H9 (cell line): ENCODE measurements at regions not wholly inside any gene's neighbourhood (a gene's known extent, or its start where the extent isn't known, plus 50 kb on each side); places are given as distances from the start of the nearest gene placed in this dataset.
A peak's percentile ranks its signal among the peaks of the same experiment; 100 is the strongest.

ENCODE experiments used
- DNase-seq: peaks from one replicate; pipeline ENCODE4 v3.0.0-alpha.2; 2017
- H2AFZ ChIP-seq: one replicate; pipeline ENCODE4 v1.6.1; 2013; ENCODE audit warnings: mild to moderate bottlenecking, low read length, control low read depth, moderate library complexity
- H2AK5ac ChIP-seq: 2 replicates; pipeline ENCODE4 v1.6.1; 2013; ENCODE audit warnings: low read length, control low read depth, mixed read lengths; ENCODE audit not compliant: insufficient read length
- H2BK120ac ChIP-seq: one replicate; pipeline ENCODE4 v1.6.1; 2013; ENCODE audit warnings: low read depth, mild to moderate bottlenecking, low read length, control low read depth, inconsistent platforms; ENCODE audit not compliant: poor library complexity, severe bottlenecking
- H2BK12ac ChIP-seq: 2 replicates; pipeline ENCODE4 v1.6.1; 2013; ENCODE audit warnings: low read length, control low read depth, mixed read lengths, low read depth; ENCODE audit not compliant: insufficient read length
- H2BK15ac ChIP-seq: 2 replicates; pipeline ENCODE4 v1.6.1; 2013; ENCODE audit warnings: low read depth, low read length, control low read depth
- H2BK20ac ChIP-seq: one replicate; pipeline ENCODE4 v1.6.1; 2013; ENCODE audit warnings: low read depth, mild to moderate bottlenecking, low read length, control low read depth, inconsistent platforms; ENCODE audit not compliant: poor library complexity, severe bottlenecking
- H2BK5ac ChIP-seq: 2 replicates; pipeline ENCODE4 v1.6.1; 2013; ENCODE audit warnings: low read length, control low read depth, mixed read lengths; ENCODE audit not compliant: insufficient read length
- H3K14ac ChIP-seq: 2 replicates; pipeline ENCODE4 v1.6.1; 2013; ENCODE audit warnings: low read length, control low read depth; ENCODE audit not compliant: insufficient read depth
- H3K18ac ChIP-seq: 2 replicates; pipeline ENCODE4 v1.6.1; 2013; ENCODE audit warnings: low read depth, mild to moderate bottlenecking, mixed read lengths, low read length, control low read depth; ENCODE audit not compliant: insufficient read length
- H3K23ac ChIP-seq: 2 replicates; pipeline ENCODE4 v1.6.1; 2013; ENCODE audit warnings: low read length, control low read depth, mixed read lengths, low read depth; ENCODE audit not compliant: insufficient read length
- H3K23me2 ChIP-seq: 2 replicates; pipeline ENCODE4 v1.6.1; 2013; ENCODE audit warnings: low read depth, mild to moderate bottlenecking, mixed read lengths, low read length, control low read depth; ENCODE audit not compliant: insufficient read length, poor library complexity, severe bottlenecking
- H3K27ac ChIP-seq: 2 replicates; pipeline ENCODE4 v1.5.1; 2013; ENCODE audit warnings: low read length, control low read depth, mixed read lengths, low read depth; ENCODE audit not compliant: insufficient read length
- H3K27me3 ChIP-seq: 2 replicates; pipeline ENCODE4 v1.6.1; 2013; ENCODE audit warnings: low read length, control low read depth, inconsistent platforms; ENCODE audit not compliant: insufficient read depth
- H3K4ac ChIP-seq: 2 replicates; pipeline ENCODE4 v1.6.1; 2013; ENCODE audit warnings: low read depth, mild to moderate bottlenecking, control low read depth, inconsistent platforms, low read length, moderate library complexity
- H3K4me1 ChIP-seq: 2 replicates; pipeline ENCODE4 v1.6.1; 2013; ENCODE audit warnings: low read length, control low read depth, inconsistent platforms; ENCODE audit not compliant: insufficient read depth
- H3K4me2 ChIP-seq: 2 replicates; pipeline ENCODE4 v1.6.1; 2013; ENCODE audit warnings: low read length, control low read depth, mixed read lengths; ENCODE audit not compliant: insufficient read length, insufficient read depth
- H3K56ac ChIP-seq: 2 replicates; pipeline ENCODE4 v1.6.1; 2013; ENCODE audit warnings: low read depth, mild to moderate bottlenecking, mixed read lengths, low read length, control low read depth; ENCODE audit not compliant: insufficient read length
- H3K79me1 ChIP-seq: 2 replicates; pipeline ENCODE4 v1.6.1; 2013; ENCODE audit warnings: low read depth, mild to moderate bottlenecking, moderate library complexity, low read length, control low read depth, inconsistent platforms; ENCODE audit not compliant: insufficient read depth, poor library complexity, severe bottlenecking
- H3K79me2 ChIP-seq: 2 replicates; pipeline ENCODE4 v1.6.1; 2013; ENCODE audit warnings: low read length, control low read depth, inconsistent platforms; ENCODE audit not compliant: insufficient read depth
- H3K9ac ChIP-seq: 2 replicates; pipeline ENCODE4 v1.6.1; 2013; ENCODE audit warnings: low read length, control low read depth, mixed read lengths; ENCODE audit not compliant: insufficient read length; ENCODE audit errors: extremely low read depth
- H3K9me3 ChIP-seq: one replicate; pipeline ENCODE4 v1.6.1; 2013; ENCODE audit warnings: low read depth, low read length, inconsistent platforms; ENCODE audit not compliant: control insufficient read depth
- H3T11ph ChIP-seq: one replicate; pipeline ENCODE4 v1.6.1; 2013; ENCODE audit warnings: mild to moderate bottlenecking, low read length, control low read depth, inconsistent platforms
- H4K20me1 ChIP-seq: one replicate; pipeline ENCODE4 v1.6.1; 2013; ENCODE audit not compliant: control insufficient read depth, insufficient read length, insufficient read depth
- H4K5ac ChIP-seq: 2 replicates; pipeline ENCODE4 v1.6.1; 2013; ENCODE audit warnings: low read depth, mild to moderate bottlenecking, mixed read lengths, low read length, control low read depth; ENCODE audit not compliant: insufficient read length
- H4K8ac ChIP-seq: replicated peaks from 2 replicates; pipeline ENCODE4 v1.6.1; 2013; ENCODE audit warnings: low read length, control low read depth, mixed read lengths, low read depth; ENCODE audit not compliant: insufficient read length
- H4K91ac ChIP-seq: 2 replicates; pipeline ENCODE4 v1.6.1; 2013; ENCODE audit warnings: low read depth, mild to moderate bottlenecking, moderate library complexity, mixed read lengths, low read length, control low read depth; ENCODE audit not compliant: insufficient read length
- H3K27ac Mint-ChIP-seq, 3 experiments: 2 replicates in 2 of 3; 3 replicates in 1 of 3; pipeline ENCODE4 v1.8.0; 2020 to 2021; ENCODE audit warnings: mixed read lengths in 3 of 3, mild to moderate bottlenecking in 1 of 3, moderate library complexity in 1 of 3
- H3K27me3 Mint-ChIP-seq: 2 replicates; pipeline ENCODE4 v1.8.0; 2021; ENCODE audit warnings: low read depth, mild to moderate bottlenecking, moderate library complexity, mixed read lengths
- H3K36me3 Mint-ChIP-seq, 3 experiments: 2 replicates in 2 of 3; 3 replicates in 1 of 3; pipeline ENCODE4 v1.8.0; 2020 to 2021; ENCODE audit warnings: low read depth in 3 of 3, mixed read lengths in 3 of 3; ENCODE audit not compliant: insufficient read depth in 1 of 3
- H3K4me1 Mint-ChIP-seq, 2 experiments: 2 replicates each; pipeline ENCODE4 v1.8.0; 2020; ENCODE audit warnings: mixed read lengths in 2 of 2
- H3K4me3 Mint-ChIP-seq, 2 experiments: 2 replicates in 1 of 2; 3 replicates in 1 of 2; pipeline ENCODE4 v1.8.0; 2020 to 2021; ENCODE audit warnings: mild to moderate bottlenecking in 2 of 2, mixed read lengths in 2 of 2, moderate library complexity in 1 of 2
- H3K9me3 Mint-ChIP-seq, 2 experiments: 2 replicates in 1 of 2; 3 replicates in 1 of 2; pipeline ENCODE4 v1.8.0; 2020; ENCODE audit warnings: mild to moderate bottlenecking in 2 of 2, mixed read lengths in 2 of 2, moderate library complexity in 1 of 2
- CTCF ChIP-seq: fragments of 200-600 bp; sonication (generic); conservative IDR thresholded peaks from 3 replicates; pipeline ENCODE4 v1.8.0; 2021; ENCODE audit warnings: antibody characterized with exemption, mild to moderate bottlenecking
- WGBS: extraction: QIAGEN DNeasy Blood & Tissue Kit; methylation state at CpG from one replicate; pipeline ENCODE4 v1.1.7; 2013; ENCODE audit warnings: missing lambda C conversion rate, low lambda C conversion rate, mixed read lengths; ENCODE audit not compliant: insufficient read length; ENCODE audit errors: extremely low coverage; 5-methylcytosine and 5-hydroxymethylcytosine counted together

GRCh38 chr13:72643311-72643989 lies 84.0 kb downstream of the MZT1 start:
- H2BK12ac ChIP-seq, result no peak overlapping the region
- no peaks in the 10 kb centered on the region for H3K79me1 ChIP-seq
- H3K14ac ChIP-seq, result no peak overlapping the region
- H3K4me3 Mint-ChIP-seq, result no peak overlapping the region
- no peak overlapping the region for H2BK120ac ChIP-seq
- H3K9me3 Mint-ChIP-seq, result no peaks in the 10 kb centered on the region
- H3T11ph ChIP-seq, result no peak overlapping the region
- H3K4me1 Mint-ChIP-seq, result peaks cover 13% of the 10 kb centered on the region in 2 experiments
- no peaks in the 10 kb centered on the region for H3K9me3 ChIP-seq
- H3K18ac ChIP-seq, result no peak overlapping the region
- H4K8ac ChIP-seq, result no peak overlapping the region
- DNase-seq, result no peak
- H3K4me1 ChIP-seq, result peaks cover 5% of the 10 kb centered on the region; the same call in 1 of the 2 replicates
- H3K27me3 ChIP-seq, result no peaks in the 10 kb centered on the region
- H2AK5ac ChIP-seq, result no peak overlapping the region
- no CpG with 5 or more reads among the region's 3 CpGs for WGBS
- no peak overlapping the region for H3K56ac ChIP-seq
- no peak overlapping the region for H3K4ac ChIP-seq
- no peak overlapping the region for H2BK5ac ChIP-seq
- no peak overlapping the region for H2BK15ac ChIP-seq
- H3K27me3 Mint-ChIP-seq, result no peaks in the 10 kb centered on the region
- H4K5ac ChIP-seq, result no peak overlapping the region
- H3K23ac ChIP-seq, result no peak overlapping the region
- peak; percentile 83 for TF ChIP-seq CTCF
- H3K27ac ChIP-seq, result no peak overlapping the region
- no peak overlapping the region for H3K9ac ChIP-seq
- H4K20me1 ChIP-seq, result no peaks in the 10 kb centered on the region
- H3K23me2 ChIP-seq, result no peaks in the 10 kb centered on the region
- no peak overlapping the region for H2AFZ ChIP-seq
- no peak overlapping the region for H3K27ac Mint-ChIP-seq
- no peak overlapping the region for H3K4me2 ChIP-seq
- H3K79me2 ChIP-seq, result no peaks in the 10 kb centered on the region
- no peak overlapping the region for H4K91ac ChIP-seq
- H3K36me3 Mint-ChIP-seq, result no peaks in the 10 kb centered on the region
- H2BK20ac ChIP-seq, result no peak overlapping the region
